GM12801 (cell line): ENCODE measurements at regions not wholly inside any gene's neighbourhood (a gene's known extent, or its start where the extent isn't known, plus 50 kb on each side); places are given as distances from the start of the nearest gene placed in this dataset.

Source experiments
- CTCF ChIP-seq: IDR thresholded peaks from one replicate; pipeline ENCODE4 v1.5.1; 2011; ENCODE audit warnings: control low read depth; ENCODE audit not compliant: insufficient read length; ENCODE audit errors: extremely low read depth

DNA sequence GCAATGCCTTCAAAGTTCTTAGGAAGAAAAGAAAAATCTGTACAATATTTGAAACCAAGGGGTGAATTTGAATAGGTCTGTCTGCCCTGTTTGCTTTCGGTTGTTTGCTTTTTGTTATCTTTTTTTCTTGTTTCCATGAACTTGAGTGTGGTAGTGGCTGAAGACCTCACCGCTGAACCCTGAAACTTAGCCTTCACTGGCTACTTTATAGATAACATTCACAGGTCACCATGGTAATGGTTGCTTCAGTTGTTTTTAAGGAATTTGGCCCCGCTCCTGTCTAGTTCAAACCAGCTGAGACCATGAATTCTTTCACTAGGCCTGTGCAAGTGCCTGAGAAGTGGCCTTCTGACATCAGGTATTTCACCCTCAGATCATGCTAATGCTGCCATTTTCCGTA lies 137.0 kb upstream of the PMFBP1 start:
- no peak for TF ChIP-seq CTCF

DNA sequence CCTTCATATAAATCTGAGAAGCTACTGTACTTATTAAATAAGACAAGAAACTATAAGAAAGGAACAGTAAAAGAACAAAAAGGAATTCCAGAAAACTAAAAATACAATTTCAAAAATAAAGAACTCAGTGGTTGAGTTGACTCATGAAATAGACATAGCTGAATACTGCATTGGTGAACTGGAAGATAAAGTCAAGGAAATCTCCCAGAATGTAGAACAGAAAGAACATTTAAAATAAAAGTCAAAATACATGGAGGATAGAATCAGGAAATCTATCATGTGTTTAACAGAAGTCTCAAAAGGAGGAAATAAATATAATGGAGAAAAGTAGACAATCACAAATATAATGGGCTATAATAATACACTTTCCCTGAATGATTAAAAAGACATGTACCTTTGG lies 136.4 kb upstream of the PMFBP1 start:
- no peak for TF ChIP-seq CTCF

GRCh38 chr16:72302332-72302731 lies 130.4 kb upstream of the PMFBP1 start:
- TF ChIP-seq CTCF = no peak

DNA sequence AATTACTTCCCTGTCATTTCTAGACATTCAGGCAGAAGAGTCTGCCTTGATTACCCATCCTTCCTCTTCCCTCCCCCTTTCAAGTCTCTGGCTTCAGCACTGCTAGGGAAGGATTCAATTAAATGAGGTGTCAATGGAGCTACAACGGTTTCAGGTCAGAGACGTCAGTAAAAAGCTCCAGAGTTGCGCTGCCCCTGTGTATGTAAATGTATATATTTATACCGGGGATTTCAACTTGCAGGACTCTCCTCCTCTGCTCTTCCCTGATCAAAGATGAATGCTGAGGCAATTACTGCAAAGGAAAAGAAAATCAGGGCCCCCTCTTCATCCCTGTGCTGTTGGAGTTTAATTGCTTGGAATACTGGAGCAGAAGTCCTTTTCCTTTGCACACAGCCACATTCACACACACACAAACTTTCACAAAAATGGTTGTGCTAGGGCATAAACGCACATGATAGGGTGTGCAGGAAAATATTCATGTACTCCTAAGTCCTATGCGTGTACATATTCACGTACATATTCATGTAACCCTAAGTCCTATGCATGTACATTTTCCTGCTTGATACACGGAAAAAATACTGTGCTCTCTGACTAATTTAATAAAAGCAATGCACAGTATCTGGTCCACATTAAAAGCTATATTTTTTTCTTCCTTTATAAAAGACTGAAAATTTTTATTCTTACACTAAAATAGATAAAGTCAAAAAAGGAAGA lies 129.7 kb upstream of the PMFBP1 start:
- TF ChIP-seq CTCF = no peak

- TF ChIP-seq CTCF = no peak
Observed at GRCh38 chr16:72300892-72301291, 128.9 kb upstream of the PMFBP1 start.

GRCh38 chr16:72299684-72300243 lies 127.8 kb upstream of the PMFBP1 start:
- no peak for TF ChIP-seq CTCF

- no peak for TF ChIP-seq CTCF
Observed at GRCh38 chr16:72298961-72299360, 127.0 kb upstream of the PMFBP1 start.
